ENCODE measurements at regions not wholly inside any gene's neighbourhood (a gene's known extent, or its start where the extent isn't known, plus 50 kb on each side); places are given as distances from the start of the nearest gene placed in this dataset.

DNA sequence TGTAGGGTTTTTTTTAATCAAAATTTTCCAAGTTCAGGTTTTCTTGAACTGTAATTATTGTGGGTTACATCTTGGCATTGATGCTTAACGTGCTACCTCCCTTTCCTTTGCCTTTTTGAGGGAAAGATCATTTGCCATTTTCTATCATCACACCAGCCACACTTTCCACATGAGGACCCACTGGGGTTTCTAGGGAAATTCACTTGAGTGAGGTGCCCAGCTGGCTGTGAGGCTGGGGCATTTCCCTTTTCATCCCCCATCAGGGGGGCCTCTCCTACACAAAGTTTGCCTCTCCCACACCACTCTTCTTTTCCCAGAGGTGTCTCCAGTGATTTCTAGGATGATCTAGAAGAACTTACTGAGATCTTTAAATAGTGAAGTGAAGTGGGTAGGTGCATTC, 335.7 kb downstream of the BMP4 start:
- H3K4me1 ChIP-seq (ENCODE audit: control insufficient read depth in 2 of 2, insufficient read depth in 2 of 2, low read length in 2 of 2), result no peaks in the 10 kb centered on the region
- H3K9me3 Mint-ChIP-seq (ENCODE audit: insufficient read depth), result no peaks in the 10 kb centered on the region
- POLR2A ChIA-PET, result no interaction called here
- H3K9ac ChIP-seq (ENCODE audit: low read length), result no peak overlapping the region
- no peak for DNase-seq
- H2AFZ ChIP-seq (ENCODE audit: insufficient read depth, low read depth, low read length, poor library complexity, severe bottlenecking), result no peak overlapping the region
- no peaks in the 10 kb centered on the region for H3K79me2 ChIP-seq (ENCODE audit: control insufficient read depth, insufficient read depth, low read length)
- no peaks in the 10 kb centered on the region for H3K36me3 ChIP-seq (replicated peaks in 1 of 2; ENCODE audit: control extremely low read depth in 1 of 2, control insufficient read depth in 1 of 2, extremely low read depth in 1 of 2, insufficient read depth in 2 of 2, low read length in 1 of 2)
- H3K4me1 Mint-ChIP-seq, result peaks cover 11% of the 10 kb centered on the region
- no peak overlapping the region for H3K4me2 ChIP-seq (replicated peaks; ENCODE audit: low read depth, low read length, poor library complexity, severe bottlenecking)
- H4K20me1 ChIP-seq (ENCODE audit: control insufficient read depth, insufficient read depth, low read length, poor library complexity, severe bottlenecking), result no peaks in the 10 kb centered on the region
- H3K27ac Mint-ChIP-seq, result peak overlapping the region; percentile 18
- peaks cover 7% of the 10 kb centered on the region for H3K27me3 Mint-ChIP-seq
- intact Hi-C loops (cut with micrococcal nuclease), result no loop called here
- TF ChIP-seq, protein P1, sequence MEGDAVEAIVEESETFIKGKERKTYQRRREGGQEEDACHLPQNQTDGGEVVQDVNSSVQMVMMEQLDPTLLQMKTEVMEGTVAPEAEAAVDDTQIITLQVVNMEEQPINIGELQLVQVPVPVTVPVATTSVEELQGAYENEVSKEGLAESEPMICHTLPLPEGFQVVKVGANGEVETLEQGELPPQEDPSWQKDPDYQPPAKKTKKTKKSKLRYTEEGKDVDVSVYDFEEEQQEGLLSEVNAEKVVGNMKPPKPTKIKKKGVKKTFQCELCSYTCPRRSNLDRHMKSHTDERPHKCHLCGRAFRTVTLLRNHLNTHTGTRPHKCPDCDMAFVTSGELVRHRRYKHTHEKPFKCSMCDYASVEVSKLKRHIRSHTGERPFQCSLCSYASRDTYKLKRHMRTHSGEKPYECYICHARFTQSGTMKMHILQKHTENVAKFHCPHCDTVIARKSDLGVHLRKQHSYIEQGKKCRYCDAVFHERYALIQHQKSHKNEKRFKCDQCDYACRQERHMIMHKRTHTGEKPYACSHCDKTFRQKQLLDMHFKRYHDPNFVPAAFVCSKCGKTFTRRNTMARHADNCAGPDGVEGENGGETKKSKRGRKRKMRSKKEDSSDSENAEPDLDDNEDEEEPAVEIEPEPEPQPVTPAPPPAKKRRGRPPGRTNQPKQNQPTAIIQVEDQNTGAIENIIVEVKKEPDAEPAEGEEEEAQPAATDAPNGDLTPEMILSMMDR (IDR thresholded peaks at IDR 0.05), result no peak
- no peak for TF ChIP-seq EZH2 (IDR thresholded peaks at IDR 0.05; ENCODE audit: borderline replicate concordance, insufficient read depth, low read depth, low read length, poor library complexity, severe bottlenecking)
- WGBS (ENCODE audit: insufficient coverage), result no CpG with 5 or more reads among the region's 1 CpG
- CTCF ChIA-PET, result interaction anchor here (1.7 kb wide), 1 partner anchor 11 kb away, joined by 4 read pairs; no protein-coding TSS in a partner anchor
- H3K4me3 ChIP-seq (ENCODE audit: control extremely low read depth in 1 of 5, extremely low read depth in 1 of 5, insufficient read depth in 1 of 5, low read depth in 2 of 5, low read length in 4 of 5), result no peak overlapping the region
- no peak overlapping the region for H3K27ac ChIP-seq (ENCODE audit: low read length in 2 of 2)
- no peaks in the 10 kb centered on the region for H3K27me3 ChIP-seq (replicated peaks in 1 of 4; ENCODE audit: control extremely low read depth in 1 of 4, control insufficient read depth in 3 of 4, insufficient read depth in 4 of 4, low read length in 3 of 4)
- H3K4me3 Mint-ChIP-seq, result no peak overlapping the region
- no peaks in the 10 kb centered on the region for H3K9me3 ChIP-seq (ENCODE audit: control extremely low read depth in 1 of 3, control insufficient read depth in 2 of 3, insufficient read depth in 1 of 3, low read length in 2 of 3)
- no peak for ATAC-seq (ENCODE audit: low read depth)

DNA sequence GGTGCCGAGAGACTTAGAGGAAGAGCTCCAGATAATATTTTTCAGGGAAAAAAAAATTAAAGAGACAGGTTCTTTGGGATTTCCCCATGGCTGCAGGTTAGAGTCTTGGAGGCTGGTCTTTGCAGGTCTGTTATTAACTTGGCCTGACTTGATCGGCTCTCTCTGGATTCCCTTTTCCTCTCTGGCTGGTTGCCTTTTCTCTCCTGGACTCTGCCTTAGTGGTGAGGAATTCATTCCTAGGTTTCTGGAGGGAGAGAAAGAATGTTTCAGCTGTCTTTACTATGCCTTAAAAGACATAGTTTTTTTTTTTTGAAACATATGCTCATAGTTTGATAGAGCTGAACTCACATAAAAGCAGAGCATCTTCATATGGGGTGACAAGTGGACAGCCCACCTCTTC, 336.3 kb downstream of the BMP4 start:
- peaks cover 7% of the 10 kb centered on the region for H3K27me3 Mint-ChIP-seq
- Histone ChIP-seq H2AFZ (ENCODE audit: insufficient read depth, low read depth, low read length, poor library complexity, severe bottlenecking) (no peak overlapping the region), H3K79me2 (ENCODE audit: control insufficient read depth, insufficient read depth, low read length) (no peaks in the 10 kb centered on the region), H3K27ac (ENCODE audit: low read length in 2 of 2) (no peak overlapping the region), H3K4me2 (replicated peaks; ENCODE audit: low read depth, low read length, poor library complexity, severe bottlenecking) (no peak overlapping the region), H3K4me1 (ENCODE audit: control insufficient read depth in 2 of 2, insufficient read depth in 2 of 2, low read length in 2 of 2) (no peaks in the 10 kb centered on the region), H3K9me3 (ENCODE audit: control extremely low read depth in 1 of 3, control insufficient read depth in 2 of 3, insufficient read depth in 1 of 3, low read length in 2 of 3) (no peaks in the 10 kb centered on the region), H3K36me3 (replicated peaks in 1 of 2; ENCODE audit: control extremely low read depth in 1 of 2, control insufficient read depth in 1 of 2, extremely low read depth in 1 of 2, insufficient read depth in 2 of 2, low read length in 1 of 2) (no peaks in the 10 kb centered on the region), H3K27me3 (replicated peaks in 1 of 4; ENCODE audit: control extremely low read depth in 1 of 4, control insufficient read depth in 3 of 4, insufficient read depth in 4 of 4, low read length in 3 of 4) (no peaks in the 10 kb centered on the region), H3K4me3 (ENCODE audit: control extremely low read depth in 1 of 5, extremely low read depth in 1 of 5, insufficient read depth in 1 of 5, low read depth in 2 of 5, low read length in 4 of 5) (no peak overlapping the region), H3K9ac (ENCODE audit: low read length) (no peak overlapping the region), H4K20me1 (ENCODE audit: control insufficient read depth, insufficient read depth, low read length, poor library complexity, severe bottlenecking) (no peaks in the 10 kb centered on the region)
- ChIA-PET CTCF (no interaction called here), POLR2A (no interaction called here)
- H3K4me3 Mint-ChIP-seq, result no peak overlapping the region
- peaks cover 11% of the 10 kb centered on the region for H3K4me1 Mint-ChIP-seq
- no peak overlapping the region for H3K27ac Mint-ChIP-seq
- DNase-seq, result no peak
- intact Hi-C loops (cut with micrococcal nuclease), result no loop called here
- no peak for ATAC-seq (ENCODE audit: low read depth)
- TF ChIP-seq, protein P1 (IDR thresholded peaks at IDR 0.05), result no peak
- TF ChIP-seq EZH2 (IDR thresholded peaks at IDR 0.05; ENCODE audit: borderline replicate concordance, insufficient read depth, low read depth, low read length, poor library complexity, severe bottlenecking), result no peak
- WGBS (ENCODE audit: insufficient coverage), result 100% methylated on average over 2 of the region's 2 CpGs
- no peaks in the 10 kb centered on the region for H3K9me3 Mint-ChIP-seq (ENCODE audit: insufficient read depth)

Measured in B cell (primary cell).